Mammary epithelial cell (primary cell): ENCODE measurements at regions not wholly inside any gene's neighbourhood (a gene's known extent, or its start where the extent isn't known, plus 50 kb on each side); places are given as distances from the start of the nearest gene placed in this dataset.

Source experiments
- CTCF ChIP-seq, 2 donors: IDR thresholded peaks in 1 of 2; conservative IDR thresholded peaks in 1 of 2; 2 replicates each; pipeline ENCODE4 v1.5.1; 2011 to 2012; ENCODE audit warnings: inconsistent platforms in 2 of 2, low read length in 2 of 2, mild to moderate bottlenecking in 2 of 2, control low read depth in 1 of 2, low read depth in 1 of 2; ENCODE audit not compliant: insufficient read depth in 1 of 2; ENCODE audit errors: extremely low read depth in 1 of 2
- EZH2 ChIP-seq: IDR thresholded peaks from 2 replicates; pipeline ENCODE4 v1.6.1; 2012; ENCODE audit warnings: low read length, inconsistent platforms, borderline replicate concordance

DNA sequence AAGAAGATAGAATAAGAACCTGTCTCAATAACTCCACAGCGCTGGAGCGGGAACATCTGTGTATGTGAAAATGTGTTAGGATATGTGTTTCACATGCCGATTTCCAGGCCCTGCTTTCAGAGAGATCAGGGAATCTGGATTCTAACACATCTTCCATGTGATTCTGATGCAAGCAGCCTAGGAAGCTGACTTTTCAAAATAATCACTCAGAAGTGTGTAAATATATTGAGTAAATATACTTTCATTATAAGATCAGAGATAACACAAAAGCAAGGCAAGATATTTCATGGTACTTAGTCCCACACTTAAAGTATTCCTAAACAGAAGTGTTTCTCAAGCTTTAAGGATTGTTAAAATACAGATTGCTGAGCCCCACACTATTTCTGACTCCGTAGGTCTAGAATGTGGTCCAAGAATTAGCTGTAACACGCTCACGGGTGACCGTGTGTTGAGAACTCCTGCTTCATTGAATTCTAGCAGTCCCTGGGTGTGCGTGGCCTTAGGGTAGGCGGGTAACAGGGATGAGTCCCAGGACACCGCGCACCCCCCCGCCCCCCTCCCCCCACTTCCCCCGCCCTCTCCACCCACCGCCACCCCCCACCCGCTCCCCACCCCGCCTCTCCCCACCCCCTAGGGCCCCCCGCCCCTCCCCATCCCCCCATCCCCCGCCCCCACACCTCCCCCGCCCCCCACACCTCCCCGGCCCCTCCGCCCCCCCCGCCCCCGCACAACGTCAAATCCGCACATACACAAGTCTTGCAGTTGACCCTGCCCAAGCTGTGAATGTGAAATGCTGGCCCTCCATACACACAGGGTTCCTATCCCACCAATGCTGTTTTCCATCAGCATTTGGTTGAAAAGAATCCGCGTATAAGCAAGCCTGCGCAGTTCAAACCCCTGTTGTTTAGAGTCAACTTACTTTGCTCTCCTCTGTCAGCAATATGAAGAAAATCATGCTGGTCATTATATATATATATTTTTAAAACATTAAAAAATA is 94.2 kb upstream of the SLC39A10 start:
- no peak for TF ChIP-seq CTCF (conservative IDR thresholded peaks at IDR 0.05 in 1 of 2, IDR thresholded peaks at IDR 0.05 in 1 of 2; ENCODE audit: extremely low read depth in 1 of 2, insufficient read depth in 1 of 2, low read depth in 1 of 2, low read length in 2 of 2)
- TF ChIP-seq EZH2, result no peak
